Neural progenitor cell (in vitro differentiated cells): ENCODE measurements at regions not wholly inside any gene's neighbourhood (a gene's known extent, or its start where the extent isn't known, plus 50 kb on each side); places are given as distances from the start of the nearest gene placed in this dataset.
A peak's percentile ranks its signal among the peaks of the same experiment; 100 is the strongest.

ENCODE experiments used
- DNase-seq: peaks from one replicate; pipeline ENCODE4 v3.0.0-alpha.2; 2016; ENCODE audit warnings: low spot score
- H2AFZ ChIP-seq: fragments of 200-600 bp; sonication (generic); replicated peaks from 2 replicates; pipeline ENCODE4 v1.6.1; 2016; ENCODE audit warnings: antibody characterized with exemption
- H3F3A ChIP-seq: fragments of 200-600 bp; sonication (generic); 2 replicates; pipeline ENCODE4 v1.6.1; 2016; ENCODE audit warnings: antibody characterized with exemption, low read depth
- H3K27ac ChIP-seq: fragments of 200-600 bp; sonication (generic); 2 replicates; pipeline ENCODE4 v1.5.1; 2016; ENCODE audit warnings: mild to moderate bottlenecking
- H3K27me3 ChIP-seq: fragments of 200-600 bp; sonication (generic); 2 replicates; pipeline ENCODE4 v1.6.1; 2016; ENCODE audit warnings: mild to moderate bottlenecking, moderate library complexity
- H3K36me3 ChIP-seq: fragments of 200-600 bp; sonication (generic); 2 replicates; pipeline ENCODE4 v1.5.1; 2016
- H3K4me1 ChIP-seq: fragments of 200-600 bp; sonication (generic); 2 replicates; pipeline ENCODE4 v1.6.1; 2016; ENCODE audit warnings: mixed run types
- H3K4me2 ChIP-seq: fragments of 200-600 bp; sonication (generic); 2 replicates; pipeline ENCODE4 v1.6.1; 2016
- H3K4me3 ChIP-seq: fragments of 200-600 bp; sonication (generic); 2 replicates; pipeline ENCODE4 v1.5.1; 2016
- H3K79me2 ChIP-seq: fragments of 200-600 bp; sonication (generic); 2 replicates; pipeline ENCODE4 v1.6.1; 2016; ENCODE audit warnings: low read depth
- H3K9ac ChIP-seq: fragments of 200-600 bp; sonication (generic); 2 replicates; pipeline ENCODE4 v1.6.1; 2016
- H3K9me3 ChIP-seq: fragments of 200-600 bp; sonication (generic); 2 replicates; pipeline ENCODE4 v1.5.1; 2016; ENCODE audit warnings: low read depth
- H4K20me1 ChIP-seq: fragments of 200-600 bp; sonication (generic); 2 replicates; pipeline ENCODE4 v1.6.1; 2016; ENCODE audit warnings: low read depth
- H3K27ac Mint-ChIP-seq: 3 replicates; pipeline ENCODE4 v1.8.0; 2021; ENCODE audit warnings: mixed read lengths
- H3K27me3 Mint-ChIP-seq: 2 replicates; pipeline ENCODE4 v1.8.0; 2022; ENCODE audit warnings: low read depth, mild to moderate bottlenecking, inconsistent platforms, moderate library complexity, mixed read lengths; ENCODE audit not compliant: insufficient read depth
- H3K36me3 Mint-ChIP-seq: 3 replicates; pipeline ENCODE4 v1.8.0; 2021; ENCODE audit warnings: mixed read lengths
- H3K4me1 Mint-ChIP-seq: 3 replicates; pipeline ENCODE4 v1.8.0; 2021; ENCODE audit warnings: mixed read lengths
- H3K4me3 Mint-ChIP-seq: 3 replicates; pipeline ENCODE4 v1.8.0; 2021; ENCODE audit warnings: mild to moderate bottlenecking, moderate library complexity, mixed read lengths
- H3K9me3 Mint-ChIP-seq: 3 replicates; pipeline ENCODE4 v1.8.0; 2020; ENCODE audit warnings: mixed read lengths
- CTCF ChIP-seq: fragments of 200-600 bp; sonication (generic); IDR thresholded peaks from 2 replicates; pipeline ENCODE4 v1.5.1; 2017; ENCODE audit warnings: antibody characterized with exemption, mild to moderate bottlenecking
- EZH2 ChIP-seq: fragments of 200-600 bp; sonication (generic); IDR thresholded peaks from 2 replicates; pipeline ENCODE4 v1.6.1; 2017; ENCODE audit warnings: antibody characterized with exemption, mild to moderate bottlenecking, moderate library complexity
- EZH2phosphoT487 ChIP-seq: fragments of 200-600 bp; sonication (generic); IDR thresholded peaks from 2 replicates; pipeline ENCODE4 v1.6.1; 2017; ENCODE audit warnings: antibody characterized with exemption

GRCh38 chr16:79933603-79934002 is 333.1 kb upstream of the MAF start:
- H3F3A ChIP-seq, result no peaks in the 10 kb centered on the region
- peak overlapping the region; percentile 34 for H3K4me2 ChIP-seq
- H3K4me1 Mint-ChIP-seq, result peaks cover 18% of the 10 kb centered on the region
- H3K4me1 ChIP-seq, result peaks cover 20% of the 10 kb centered on the region
- TF ChIP-seq EZH2phosphoT487, result no peak
- TF ChIP-seq EZH2, result no peak
- no peak for TF ChIP-seq CTCF
- H3K9me3 Mint-ChIP-seq, result no peaks in the 10 kb centered on the region
- H3K4me3 Mint-ChIP-seq, result peak overlapping the region; percentile 19
- no peak overlapping the region for H3K4me3 ChIP-seq
- H4K20me1 ChIP-seq, result no peaks in the 10 kb centered on the region
- H3K27ac ChIP-seq, result no peak overlapping the region
- no peaks in the 10 kb centered on the region for H3K36me3 Mint-ChIP-seq
- no peak overlapping the region for H2AFZ ChIP-seq
- H3K27me3 ChIP-seq, result no peaks in the 10 kb centered on the region
- no peak overlapping the region for H3K9ac ChIP-seq
- H3K36me3 ChIP-seq, result no peaks in the 10 kb centered on the region
- no peaks in the 10 kb centered on the region for H3K9me3 ChIP-seq
- peaks cover 3% of the 10 kb centered on the region for H3K27me3 Mint-ChIP-seq
- DNase-seq, result peak; percentile 9
- peak overlapping the region; percentile 76 for H3K27ac Mint-ChIP-seq
- no peaks in the 10 kb centered on the region for H3K79me2 ChIP-seq

- H3K9ac ChIP-seq, result no peak overlapping the region
- no peaks in the 10 kb centered on the region for H3K36me3 ChIP-seq
- DNase-seq, result no peak
- H3K27ac ChIP-seq, result no peak overlapping the region
- H3K27me3 Mint-ChIP-seq, result peaks cover 3% of the 10 kb centered on the region
- H3K9me3 Mint-ChIP-seq, result no peaks in the 10 kb centered on the region
- no peaks in the 10 kb centered on the region for H3K27me3 ChIP-seq
- no peaks in the 10 kb centered on the region for H3K36me3 Mint-ChIP-seq
- H3K27ac Mint-ChIP-seq, result peak overlapping the region; percentile 65
- H3K4me1 Mint-ChIP-seq, result peaks cover 18% of the 10 kb centered on the region
- no peaks in the 10 kb centered on the region for H4K20me1 ChIP-seq
- no peak overlapping the region for H3K4me3 Mint-ChIP-seq
- no peaks in the 10 kb centered on the region for H3K9me3 ChIP-seq
- peaks cover 22% of the 10 kb centered on the region for H3K4me1 ChIP-seq
- no peak overlapping the region for H2AFZ ChIP-seq
- no peak overlapping the region for H3K4me2 ChIP-seq
- no peaks in the 10 kb centered on the region for H3F3A ChIP-seq
- H3K4me3 ChIP-seq, result no peak overlapping the region
- H3K79me2 ChIP-seq, result no peaks in the 10 kb centered on the region
- TF ChIP-seq CTCF (no peak), EZH2 (no peak)
Measured at GRCh38 chr16:79932572-79932971, 332.0 kb upstream of the MAF start.

GRCh38 chr16:79931721-79932120 is 331.2 kb upstream of the MAF start:
- Mint-ChIP-seq H3K27me3 (peaks cover 3% of the 10 kb centered on the region), H3K4me3 (no peak overlapping the region), H3K9me3 (no peaks in the 10 kb centered on the region), H3K27ac (no peak overlapping the region), H3K4me1 (peaks cover 18% of the 10 kb centered on the region), H3K36me3 (no peaks in the 10 kb centered on the region)
- no peaks in the 10 kb centered on the region for H4K20me1 ChIP-seq
- DNase-seq, result no peak
- H3K79me2 ChIP-seq, result no peaks in the 10 kb centered on the region
- no peaks in the 10 kb centered on the region for H3F3A ChIP-seq
- TF ChIP-seq EZH2phosphoT487 (no peak), CTCF (no peak), EZH2 (no peak)
- H3K4me1 ChIP-seq, result peaks cover 24% of the 10 kb centered on the region
- H3K36me3 ChIP-seq, result no peaks in the 10 kb centered on the region
- no peaks in the 10 kb centered on the region for H3K27me3 ChIP-seq
- H3K9me3 ChIP-seq, result no peaks in the 10 kb centered on the region
- no peak overlapping the region for H3K27ac ChIP-seq
- no peak overlapping the region for H3K4me2 ChIP-seq
- H3K4me3 ChIP-seq, result no peak overlapping the region
- H3K9ac ChIP-seq, result no peak overlapping the region
- no peak overlapping the region for H2AFZ ChIP-seq
